GM23338 (cell line): ENCODE measurements at regions not wholly inside any gene's neighbourhood (a gene's known extent, or its start where the extent isn't known, plus 50 kb on each side); places are given as distances from the start of the nearest gene placed in this dataset.

Source experiments
- POLR2AphosphoS5 ChIP-seq: IDR thresholded peaks from 2 replicates; pipeline ENCODE4 v1.6.1; 2016; ENCODE audit warnings: antibody characterized with exemption, low read depth
- TF ChIP-seq, protein P1 (sequence below), 2 experiments: fragments of 200-600 bp in 1 of 2; sonication (generic) in 1 of 2; conservative IDR thresholded peaks; 2 replicates each; pipeline versions ENCODE4 v1.5.1 to v1.6.1; 2016 to 2017; ENCODE audit warnings: antibody characterized with exemption in 2 of 2, low read depth in 2 of 2, mild to moderate bottlenecking in 2 of 2, moderate library complexity in 1 of 2
- TF ChIP-seq, protein P2 (sequence below): IDR thresholded peaks from one replicate; pipeline ENCODE4 v1.6.1; 2018; ENCODE audit warnings: antibody characterized with exemption; ENCODE audit not compliant: unreplicated experiment
- TF ChIP-seq, protein P3 (sequence below): IDR thresholded peaks from 2 replicates; pipeline ENCODE4 v1.6.1; 2016; ENCODE audit warnings: antibody characterized with exemption
- TF ChIP-seq, protein P4 (sequence below): fragments of 250-450 bp; sonication (Bioruptor Pico); IDR thresholded peaks from 2 replicates; pipeline ENCODE4 v1.5.0; 2020; ENCODE audit warnings: mild to moderate bottlenecking, moderate library complexity

DNA sequence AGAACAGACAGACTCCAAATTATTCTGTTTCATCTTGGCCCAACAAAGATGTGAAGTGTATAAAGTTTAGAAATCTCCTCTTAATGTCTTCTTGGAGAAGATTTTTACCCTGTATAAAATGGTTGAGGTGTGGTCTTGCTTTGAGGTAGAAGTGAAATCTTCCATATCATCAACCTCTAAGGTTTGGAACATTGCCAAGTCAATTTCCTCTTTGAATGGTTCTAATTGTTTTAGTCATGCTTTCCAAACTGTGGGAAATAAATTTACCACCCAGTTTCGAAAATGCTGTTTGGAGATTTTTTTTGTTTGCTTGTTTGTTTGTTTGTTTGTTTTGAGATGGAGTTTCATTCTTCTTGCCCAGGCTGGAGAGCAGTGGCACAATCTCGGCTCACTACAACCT, 174.1 kb upstream of the ADAMTS3 start:
- TF ChIP-seq POLR2AphosphoS5 = no peak
- TF ChIP-seq, protein P1, sequence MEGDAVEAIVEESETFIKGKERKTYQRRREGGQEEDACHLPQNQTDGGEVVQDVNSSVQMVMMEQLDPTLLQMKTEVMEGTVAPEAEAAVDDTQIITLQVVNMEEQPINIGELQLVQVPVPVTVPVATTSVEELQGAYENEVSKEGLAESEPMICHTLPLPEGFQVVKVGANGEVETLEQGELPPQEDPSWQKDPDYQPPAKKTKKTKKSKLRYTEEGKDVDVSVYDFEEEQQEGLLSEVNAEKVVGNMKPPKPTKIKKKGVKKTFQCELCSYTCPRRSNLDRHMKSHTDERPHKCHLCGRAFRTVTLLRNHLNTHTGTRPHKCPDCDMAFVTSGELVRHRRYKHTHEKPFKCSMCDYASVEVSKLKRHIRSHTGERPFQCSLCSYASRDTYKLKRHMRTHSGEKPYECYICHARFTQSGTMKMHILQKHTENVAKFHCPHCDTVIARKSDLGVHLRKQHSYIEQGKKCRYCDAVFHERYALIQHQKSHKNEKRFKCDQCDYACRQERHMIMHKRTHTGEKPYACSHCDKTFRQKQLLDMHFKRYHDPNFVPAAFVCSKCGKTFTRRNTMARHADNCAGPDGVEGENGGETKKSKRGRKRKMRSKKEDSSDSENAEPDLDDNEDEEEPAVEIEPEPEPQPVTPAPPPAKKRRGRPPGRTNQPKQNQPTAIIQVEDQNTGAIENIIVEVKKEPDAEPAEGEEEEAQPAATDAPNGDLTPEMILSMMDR (conservative IDR thresholded peaks at IDR 0.05; ENCODE audit: low read depth in 2 of 2) = no peak
- TF ChIP-seq, protein P2, sequence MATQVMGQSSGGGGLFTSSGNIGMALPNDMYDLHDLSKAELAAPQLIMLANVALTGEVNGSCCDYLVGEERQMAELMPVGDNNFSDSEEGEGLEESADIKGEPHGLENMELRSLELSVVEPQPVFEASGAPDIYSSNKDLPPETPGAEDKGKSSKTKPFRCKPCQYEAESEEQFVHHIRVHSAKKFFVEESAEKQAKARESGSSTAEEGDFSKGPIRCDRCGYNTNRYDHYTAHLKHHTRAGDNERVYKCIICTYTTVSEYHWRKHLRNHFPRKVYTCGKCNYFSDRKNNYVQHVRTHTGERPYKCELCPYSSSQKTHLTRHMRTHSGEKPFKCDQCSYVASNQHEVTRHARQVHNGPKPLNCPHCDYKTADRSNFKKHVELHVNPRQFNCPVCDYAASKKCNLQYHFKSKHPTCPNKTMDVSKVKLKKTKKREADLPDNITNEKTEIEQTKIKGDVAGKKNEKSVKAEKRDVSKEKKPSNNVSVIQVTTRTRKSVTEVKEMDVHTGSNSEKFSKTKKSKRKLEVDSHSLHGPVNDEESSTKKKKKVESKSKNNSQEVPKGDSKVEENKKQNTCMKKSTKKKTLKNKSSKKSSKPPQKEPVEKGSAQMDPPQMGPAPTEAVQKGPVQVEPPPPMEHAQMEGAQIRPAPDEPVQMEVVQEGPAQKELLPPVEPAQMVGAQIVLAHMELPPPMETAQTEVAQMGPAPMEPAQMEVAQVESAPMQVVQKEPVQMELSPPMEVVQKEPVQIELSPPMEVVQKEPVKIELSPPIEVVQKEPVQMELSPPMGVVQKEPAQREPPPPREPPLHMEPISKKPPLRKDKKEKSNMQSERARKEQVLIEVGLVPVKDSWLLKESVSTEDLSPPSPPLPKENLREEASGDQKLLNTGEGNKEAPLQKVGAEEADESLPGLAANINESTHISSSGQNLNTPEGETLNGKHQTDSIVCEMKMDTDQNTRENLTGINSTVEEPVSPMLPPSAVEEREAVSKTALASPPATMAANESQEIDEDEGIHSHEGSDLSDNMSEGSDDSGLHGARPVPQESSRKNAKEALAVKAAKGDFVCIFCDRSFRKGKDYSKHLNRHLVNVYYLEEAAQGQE = no peak
- TF ChIP-seq, protein P3, sequence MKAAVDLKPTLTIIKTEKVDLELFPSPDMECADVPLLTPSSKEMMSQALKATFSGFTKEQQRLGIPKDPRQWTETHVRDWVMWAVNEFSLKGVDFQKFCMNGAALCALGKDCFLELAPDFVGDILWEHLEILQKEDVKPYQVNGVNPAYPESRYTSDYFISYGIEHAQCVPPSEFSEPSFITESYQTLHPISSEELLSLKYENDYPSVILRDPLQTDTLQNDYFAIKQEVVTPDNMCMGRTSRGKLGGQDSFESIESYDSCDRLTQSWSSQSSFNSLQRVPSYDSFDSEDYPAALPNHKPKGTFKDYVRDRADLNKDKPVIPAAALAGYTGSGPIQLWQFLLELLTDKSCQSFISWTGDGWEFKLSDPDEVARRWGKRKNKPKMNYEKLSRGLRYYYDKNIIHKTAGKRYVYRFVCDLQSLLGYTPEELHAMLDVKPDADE = no peak
- TF ChIP-seq, protein P4, sequence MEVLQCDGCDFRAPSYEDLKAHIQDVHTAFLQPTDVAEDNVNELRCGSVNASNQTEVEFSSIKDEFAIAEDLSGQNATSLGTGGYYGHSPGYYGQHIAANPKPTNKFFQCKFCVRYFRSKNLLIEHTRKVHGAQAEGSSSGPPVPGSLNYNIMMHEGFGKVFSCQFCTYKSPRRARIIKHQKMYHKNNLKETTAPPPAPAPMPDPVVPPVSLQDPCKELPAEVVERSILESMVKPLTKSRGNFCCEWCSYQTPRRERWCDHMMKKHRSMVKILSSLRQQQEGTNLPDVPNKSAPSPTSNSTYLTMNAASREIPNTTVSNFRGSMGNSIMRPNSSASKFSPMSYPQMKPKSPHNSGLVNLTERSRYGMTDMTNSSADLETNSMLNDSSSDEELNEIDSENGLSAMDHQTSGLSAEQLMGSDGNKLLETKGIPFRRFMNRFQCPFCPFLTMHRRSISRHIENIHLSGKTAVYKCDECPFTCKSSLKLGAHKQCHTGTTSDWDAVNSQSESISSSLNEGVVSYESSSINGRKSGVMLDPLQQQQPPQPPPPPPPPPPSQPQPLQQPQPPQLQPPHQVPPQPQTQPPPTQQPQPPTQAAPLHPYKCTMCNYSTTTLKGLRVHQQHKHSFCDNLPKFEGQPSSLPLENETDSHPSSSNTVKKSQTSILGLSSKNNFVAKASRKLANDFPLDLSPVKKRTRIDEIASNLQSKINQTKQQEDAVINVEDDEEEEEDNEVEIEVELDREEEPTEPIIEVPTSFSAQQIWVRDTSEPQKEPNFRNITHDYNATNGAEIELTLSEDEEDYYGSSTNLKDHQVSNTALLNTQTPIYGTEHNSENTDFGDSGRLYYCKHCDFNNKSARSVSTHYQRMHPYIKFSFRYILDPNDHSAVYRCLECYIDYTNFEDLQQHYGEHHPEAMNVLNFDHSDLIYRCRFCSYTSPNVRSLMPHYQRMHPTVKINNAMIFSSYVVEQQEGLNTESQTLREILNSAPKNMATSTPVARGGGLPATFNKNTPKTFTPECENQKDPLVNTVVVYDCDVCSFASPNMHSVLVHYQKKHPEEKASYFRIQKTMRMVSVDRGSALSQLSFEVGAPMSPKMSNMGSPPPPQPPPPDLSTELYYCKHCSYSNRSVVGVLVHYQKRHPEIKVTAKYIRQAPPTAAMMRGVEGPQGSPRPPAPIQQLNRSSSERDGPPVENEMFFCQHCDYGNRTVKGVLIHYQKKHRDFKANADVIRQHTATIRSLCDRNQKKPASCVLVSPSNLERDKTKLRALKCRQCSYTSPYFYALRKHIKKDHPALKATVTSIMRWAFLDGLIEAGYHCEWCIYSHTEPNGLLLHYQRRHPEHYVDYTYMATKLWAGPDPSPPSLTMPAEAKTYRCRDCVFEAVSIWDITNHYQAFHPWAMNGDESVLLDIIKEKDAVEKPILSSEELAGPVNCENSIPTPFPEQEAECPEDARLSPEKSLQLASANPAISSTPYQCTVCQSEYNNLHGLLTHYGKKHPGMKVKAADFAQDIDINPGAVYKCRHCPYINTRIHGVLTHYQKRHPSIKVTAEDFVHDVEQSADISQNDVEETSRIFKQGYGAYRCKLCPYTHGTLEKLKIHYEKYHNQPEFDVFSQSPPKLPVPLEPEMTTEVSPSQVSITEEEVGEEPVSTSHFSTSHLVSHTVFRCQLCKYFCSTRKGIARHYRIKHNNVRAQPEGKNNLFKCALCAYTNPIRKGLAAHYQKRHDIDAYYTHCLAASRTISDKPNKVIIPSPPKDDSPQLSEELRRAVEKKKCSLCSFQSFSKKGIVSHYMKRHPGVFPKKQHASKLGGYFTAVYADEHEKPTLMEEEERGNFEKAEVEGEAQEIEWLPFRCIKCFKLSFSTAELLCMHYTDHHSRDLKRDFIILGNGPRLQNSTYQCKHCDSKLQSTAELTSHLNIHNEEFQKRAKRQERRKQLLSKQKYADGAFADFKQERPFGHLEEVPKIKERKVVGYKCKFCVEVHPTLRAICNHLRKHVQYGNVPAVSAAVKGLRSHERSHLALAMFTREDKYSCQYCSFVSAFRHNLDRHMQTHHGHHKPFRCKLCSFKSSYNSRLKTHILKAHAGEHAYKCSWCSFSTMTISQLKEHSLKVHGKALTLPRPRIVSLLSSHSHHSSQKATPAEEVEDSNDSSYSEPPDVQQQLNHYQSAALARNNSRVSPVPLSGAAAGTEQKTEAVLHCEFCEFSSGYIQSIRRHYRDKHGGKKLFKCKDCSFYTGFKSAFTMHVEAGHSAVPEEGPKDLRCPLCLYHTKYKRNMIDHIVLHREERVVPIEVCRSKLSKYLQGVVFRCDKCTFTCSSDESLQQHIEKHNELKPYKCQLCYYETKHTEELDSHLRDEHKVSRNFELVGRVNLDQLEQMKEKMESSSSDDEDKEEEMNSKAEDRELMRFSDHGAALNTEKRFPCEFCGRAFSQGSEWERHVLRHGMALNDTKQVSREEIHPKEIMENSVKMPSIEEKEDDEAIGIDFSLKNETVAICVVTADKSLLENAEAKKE (CRISPR knock-in tag) = no peak
